Thymus (tissue), 11 donors: ENCODE measurements at regions not wholly inside any gene's neighbourhood (a gene's known extent, or its start where the extent isn't known, plus 50 kb on each side); places are given as distances from the start of the nearest gene placed in this dataset.
"Not testable (repeated sequence)": the region's sequence is repeated elsewhere in the genome, so short reads cannot be mapped to it uniquely, and the experiment has no call there.

ENCODE experiments used
- DNase-seq, 9 donors: peaks; one replicate each; pipeline ENCODE4 v3.0.0-alpha.2; 2013; ENCODE audit warnings: low spot score in 9 of 9, low read depth in 6 of 9, missing footprints in 1 of 9
- H3K27ac ChIP-seq, 2 donors: one replicate each; pipeline ENCODE4 v1.5.1; 2013; ENCODE audit warnings: control low read depth in 1 of 2, low read depth in 1 of 2, low read length in 1 of 2, mild to moderate bottlenecking in 1 of 2, moderate library complexity in 1 of 2
- H3K27me3 ChIP-seq, 2 donors: one replicate each; pipeline ENCODE4 v1.5.1; 2013; ENCODE audit warnings: low read length in 1 of 2; ENCODE audit not compliant: control insufficient read depth in 2 of 2, insufficient read depth in 1 of 2
- H3K36me3 ChIP-seq, 2 donors: one replicate each; pipeline ENCODE4 v1.5.1; 2013; ENCODE audit warnings: low read length in 1 of 2, mild to moderate bottlenecking in 1 of 2, moderate library complexity in 1 of 2; ENCODE audit not compliant: control insufficient read depth in 2 of 2, insufficient read depth in 2 of 2
- H3K4me1 ChIP-seq, 2 donors: one replicate each; pipeline ENCODE4 v1.5.1; 2013; ENCODE audit warnings: low read length in 2 of 2; ENCODE audit not compliant: control insufficient read depth in 2 of 2, insufficient read depth in 2 of 2
- H3K4me3 ChIP-seq, 2 donors: one replicate each; pipeline ENCODE4 v1.5.1; 2013; ENCODE audit warnings: low read length in 2 of 2, control low read depth in 1 of 2, mild to moderate bottlenecking in 1 of 2
- H3K9me3 ChIP-seq, 2 donors: one replicate each; pipeline ENCODE4 v1.5.1; 2013; ENCODE audit warnings: low read length in 1 of 2, mild to moderate bottlenecking in 1 of 2; ENCODE audit not compliant: control insufficient read depth in 2 of 2, insufficient read depth in 1 of 2
- WGBS: extraction: QIAGEN DNeasy Blood & Tissue Kit; methylation state at CpG from one replicate; pipeline ENCODE4 v1.1.7; 2013; 5-methylcytosine and 5-hydroxymethylcytosine counted together
- donor health status: healthy.

DNA sequence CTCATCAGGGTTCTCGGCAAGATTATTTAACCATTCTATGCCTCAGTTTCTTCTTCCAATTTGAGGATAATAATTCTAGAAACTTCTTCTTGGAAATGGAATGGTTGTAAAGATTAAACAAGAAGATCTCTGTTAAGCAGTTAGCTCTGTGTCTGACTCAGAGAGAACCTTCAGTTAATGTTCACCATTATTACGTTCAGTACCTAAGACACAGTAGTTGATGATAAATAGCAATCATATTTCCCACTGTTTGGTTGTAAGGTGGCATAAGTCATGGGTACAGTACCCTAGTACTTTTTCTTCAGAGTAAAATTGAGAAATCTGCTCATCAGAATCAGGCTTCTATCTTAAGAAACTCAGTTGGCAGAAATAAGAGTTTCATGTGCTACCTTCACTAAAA lies 366.5 kb upstream of the BOD1L1 start:
- H3K27ac ChIP-seq: no peak overlapping the region
- no peaks in the 10 kb centered on the region for H3K36me3 ChIP-seq
- H3K4me3 ChIP-seq: no peak overlapping the region
- H3K27me3 ChIP-seq: no peaks in the 10 kb centered on the region
- 97% methylated on average over 2 of the region's 2 CpGs for WGBS
- no peak for DNase-seq
- no peaks in the 10 kb centered on the region for H3K9me3 ChIP-seq
- no peaks in the 10 kb centered on the region for H3K4me1 ChIP-seq

DNA sequence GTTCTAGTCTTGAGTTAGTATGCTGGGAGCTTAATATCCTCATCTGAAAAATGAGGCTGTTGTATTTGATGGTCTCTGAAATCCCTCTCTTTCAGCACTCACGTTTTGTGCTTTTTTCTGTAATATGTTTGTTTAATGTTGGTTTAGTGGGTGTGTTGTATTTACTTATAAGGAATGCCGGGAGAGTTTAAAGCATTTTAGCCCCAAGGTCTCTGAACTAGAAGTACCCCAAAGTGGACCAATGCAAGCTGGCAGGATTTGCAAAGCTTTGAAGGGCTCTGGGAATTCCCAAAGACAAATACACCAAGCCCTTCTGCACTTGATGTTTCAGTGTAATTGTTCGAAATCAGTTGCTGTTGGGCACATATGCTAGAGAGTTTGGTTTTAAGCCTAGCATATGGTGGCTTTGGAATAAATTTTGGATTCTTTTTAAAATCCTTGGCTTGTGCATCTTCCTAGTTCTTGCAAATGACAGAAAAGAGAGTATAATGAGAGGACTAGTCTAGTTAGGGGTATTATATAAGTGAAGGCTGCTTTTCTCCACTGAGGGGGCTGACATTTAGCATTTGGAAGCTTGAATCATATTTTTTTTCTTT lies 371.4 kb upstream of the BOD1L1 start:
- H3K27ac ChIP-seq: no peak overlapping the region
- no peak overlapping the region for H3K4me3 ChIP-seq
- no peaks in the 10 kb centered on the region for H3K27me3 ChIP-seq
- no peaks in the 10 kb centered on the region for H3K36me3 ChIP-seq
- peaks cover 0 to 9% of the 10 kb centered on the region in 2 donors for H3K9me3 ChIP-seq
- WGBS: 80% methylated on average over 3 of the region's 3 CpGs
- no peak for DNase-seq
- no peaks in the 10 kb centered on the region for H3K4me1 ChIP-seq

DNA sequence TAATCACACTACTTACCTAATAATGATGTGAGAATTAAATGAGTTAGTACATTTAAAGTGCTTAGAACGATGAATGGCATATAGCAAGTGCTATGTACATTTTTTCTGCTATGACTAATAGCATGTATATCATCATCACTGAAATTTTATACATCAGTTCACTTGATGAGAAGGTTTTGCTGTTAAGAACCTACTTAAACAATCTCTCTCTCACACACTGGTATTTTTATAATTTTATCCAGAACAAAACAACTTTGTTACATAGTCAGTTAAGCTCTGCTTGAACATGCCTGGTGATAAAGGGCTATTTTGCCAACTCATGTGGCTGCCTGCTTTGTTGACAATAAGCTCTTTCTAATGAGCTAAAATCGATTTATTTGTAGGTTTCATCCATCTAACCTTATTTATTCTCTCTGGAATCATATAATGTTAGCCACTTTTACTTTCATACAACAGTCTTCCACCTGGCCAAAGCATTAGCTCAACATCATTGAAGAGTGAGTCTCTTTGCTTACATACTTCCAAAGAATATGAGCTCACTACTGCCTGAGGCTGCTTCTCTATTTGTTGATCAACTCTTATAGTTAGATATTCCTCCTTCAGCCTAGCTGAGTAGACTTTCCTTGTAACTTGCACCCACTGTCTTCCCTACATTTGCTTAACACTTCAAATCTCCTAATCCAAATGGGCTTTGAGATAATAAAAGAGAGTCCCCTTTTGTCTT lies 372.7 kb upstream of the BOD1L1 start:
- Histone ChIP-seq H3K4me3 (no peak overlapping the region), H3K4me1 (no peaks in the 10 kb centered on the region), H3K36me3 (no peaks in the 10 kb centered on the region), H3K9me3 (peaks cover 0 to 9% of the 10 kb centered on the region in 2 donors), H3K27ac (no peak overlapping the region), H3K27me3 (no peaks in the 10 kb centered on the region)
- 82% methylated on average over 2 of the region's 2 CpGs for WGBS
- DNase-seq: no peak

DNA sequence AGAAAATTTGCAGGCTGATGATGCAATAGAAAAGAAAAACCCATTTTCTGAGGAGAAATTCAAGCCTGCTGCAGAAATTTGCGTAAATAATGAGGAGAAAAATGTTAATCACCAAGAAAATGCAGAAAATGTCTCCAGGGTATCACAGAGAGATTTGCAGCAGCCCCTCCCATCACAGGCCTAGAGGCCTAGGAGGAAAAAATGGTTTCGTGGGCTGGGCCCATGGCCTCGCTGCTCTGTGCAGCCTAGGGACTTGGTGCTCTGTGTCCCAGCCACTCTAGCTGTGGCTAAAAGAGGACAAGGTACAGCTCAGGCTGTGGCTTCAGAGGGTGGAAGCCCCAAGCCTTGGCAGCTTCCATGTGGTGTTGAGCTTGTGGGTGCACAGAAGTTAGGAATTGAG lies 374.8 kb upstream of the BOD1L1 start:
- H3K36me3 ChIP-seq, H3K27me3 ChIP-seq, H3K27ac ChIP-seq, H3K4me1 ChIP-seq, DNase-seq, H3K9me3 ChIP-seq, H3K4me3 ChIP-seq: not testable (repeated sequence)
- WGBS: 80% methylated on average over 3 of the region's 3 CpGs

DNA sequence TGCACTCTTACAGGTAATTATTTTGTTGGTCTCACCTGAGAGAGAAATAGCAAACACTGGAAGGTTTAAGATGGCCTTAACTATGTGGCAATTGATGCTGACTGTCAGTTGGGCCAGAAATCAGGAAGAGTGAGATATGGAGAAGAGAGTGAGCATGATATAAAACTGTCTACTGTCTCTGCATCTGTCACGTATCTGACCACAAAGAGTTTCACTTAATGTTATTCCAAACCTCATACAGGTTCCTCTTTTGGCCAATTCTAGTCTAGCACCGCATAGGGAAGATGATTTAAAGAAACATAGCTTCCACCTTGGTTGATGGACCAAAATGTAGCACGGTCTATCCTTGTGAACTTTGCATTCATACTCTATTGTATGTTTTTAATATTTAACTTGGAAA lies 381.0 kb upstream of the BOD1L1 start:
- peak in 1 of 9 donors; percentile 10 for DNase-seq
- 11% methylated on average over 3 of the region's 3 CpGs for WGBS
- Histone ChIP-seq H3K27ac (no peak overlapping the region), H3K4me3 (no peak overlapping the region), H3K4me1 (no peaks in the 10 kb centered on the region), H3K27me3 (no peaks in the 10 kb centered on the region), H3K9me3 (no peaks in the 10 kb centered on the region), H3K36me3 (no peaks in the 10 kb centered on the region)

DNA sequence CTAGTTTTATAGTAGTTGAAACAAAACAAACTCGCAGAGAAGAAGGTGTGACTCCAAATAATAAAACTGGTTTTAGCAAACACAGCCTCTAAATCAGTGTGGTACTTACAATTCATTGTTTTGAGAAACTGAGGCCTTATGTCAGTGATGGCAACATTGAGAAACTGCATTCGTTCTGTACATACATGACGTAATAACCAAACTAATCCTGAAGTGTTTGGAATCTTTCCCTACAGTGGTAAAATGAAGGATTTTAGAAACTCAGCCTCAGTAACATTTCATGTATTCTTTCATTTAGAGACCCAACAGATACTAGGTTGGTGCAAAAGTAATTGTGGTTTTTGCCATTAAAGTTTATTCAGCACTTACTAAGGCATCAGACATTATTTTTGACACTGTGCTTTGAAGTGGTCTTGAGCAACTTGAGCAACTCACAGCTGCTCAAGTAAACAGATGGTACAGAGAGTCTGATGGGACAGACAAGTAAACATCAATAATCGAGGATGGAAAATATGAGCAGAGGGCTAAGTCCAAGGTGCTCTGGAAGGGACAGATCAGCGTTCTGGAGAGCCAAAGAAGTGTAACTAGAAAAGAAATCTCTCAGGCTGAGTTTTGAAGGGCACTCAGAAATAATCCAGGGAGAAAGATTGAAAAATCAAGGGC lies 390.8 kb upstream of the BOD1L1 start:
- Histone ChIP-seq H3K4me1 (no peaks in the 10 kb centered on the region), H3K27ac (no peak overlapping the region), H3K4me3 (no peak overlapping the region), H3K27me3 (no peaks in the 10 kb centered on the region), H3K9me3 (no peaks in the 10 kb centered on the region), H3K36me3 (no peaks in the 10 kb centered on the region)
- 85% methylated on average over 5 of the region's 5 CpGs for WGBS
- peak in 1 of 9 donors; percentile 24 for DNase-seq

DNA sequence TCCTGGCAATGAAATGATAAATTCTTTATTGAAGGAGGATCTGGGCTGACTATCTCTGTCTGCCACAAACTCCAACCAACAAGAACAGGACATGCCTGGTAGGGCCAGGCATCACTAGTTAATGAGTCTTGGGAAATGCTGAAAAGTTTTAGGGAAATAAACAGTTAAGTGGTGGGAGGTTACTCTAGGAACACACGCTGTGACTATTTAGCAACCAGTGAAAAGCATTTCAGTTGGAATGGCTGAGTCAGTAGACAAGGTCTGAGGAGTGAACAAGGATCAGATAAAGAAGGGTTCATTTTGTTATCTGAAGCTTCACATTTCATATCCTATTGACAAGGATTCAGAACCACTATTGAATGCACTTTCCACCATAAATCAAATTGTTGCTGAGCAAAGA lies 394.9 kb upstream of the BOD1L1 start:
- Histone ChIP-seq H3K36me3 (no peaks in the 10 kb centered on the region), H3K9me3 (no peaks in the 10 kb centered on the region), H3K27me3 (no peaks in the 10 kb centered on the region), H3K4me1 (no peaks in the 10 kb centered on the region), H3K4me3 (no peak overlapping the region), H3K27ac (no peak overlapping the region)
- WGBS: 94% methylated on average over 1 of the region's 1 CpG
- no peak for DNase-seq

DNA sequence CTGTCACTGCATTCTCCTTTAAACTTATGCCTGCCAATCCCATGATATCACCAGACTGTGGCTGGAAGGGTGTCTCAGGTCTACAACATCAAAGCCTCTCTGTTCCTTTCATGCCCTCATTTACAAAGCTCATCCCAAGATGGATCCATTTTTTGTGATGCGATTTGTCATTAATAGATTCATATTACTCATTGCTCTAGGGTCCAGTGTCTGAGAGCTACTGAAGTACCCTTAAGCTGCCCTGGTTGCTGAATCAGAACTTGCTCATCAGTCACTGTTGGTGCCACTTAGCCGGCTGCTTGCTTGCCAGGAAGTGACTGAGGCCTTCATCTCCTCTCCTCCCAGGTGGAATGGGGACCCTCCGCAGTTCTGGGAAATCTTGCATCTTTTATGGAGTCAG lies 395.5 kb upstream of the BOD1L1 start:
- no peak overlapping the region for H3K27ac ChIP-seq
- DNase-seq: no peak
- H3K4me1 ChIP-seq: no peaks in the 10 kb centered on the region
- no peaks in the 10 kb centered on the region for H3K9me3 ChIP-seq
- H3K4me3 ChIP-seq: no peak overlapping the region
- H3K36me3 ChIP-seq: no peaks in the 10 kb centered on the region
- 98% methylated on average over 3 of the region's 3 CpGs for WGBS
- H3K27me3 ChIP-seq: no peaks in the 10 kb centered on the region

DNA sequence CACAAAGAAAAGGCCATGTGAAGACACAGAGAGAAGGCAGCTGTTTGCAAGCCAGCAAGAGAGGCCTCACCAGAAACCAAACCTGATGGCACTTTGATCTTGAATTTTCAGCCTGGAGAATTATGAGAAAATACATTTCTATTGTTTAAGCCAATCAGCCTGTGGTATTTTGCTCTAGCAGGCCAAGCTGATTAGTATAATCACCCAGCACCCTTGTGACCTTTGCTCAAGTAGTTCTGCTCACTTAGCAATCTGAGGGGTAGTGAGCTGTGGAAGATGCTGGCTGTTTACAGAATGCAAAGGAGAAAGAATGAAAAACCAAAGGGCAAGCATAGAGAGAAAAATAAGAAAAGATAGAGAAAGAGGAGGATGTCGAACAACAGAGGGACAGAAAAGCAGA lies 396.4 kb upstream of the BOD1L1 start:
- Histone ChIP-seq H3K36me3 (no peaks in the 10 kb centered on the region), H3K4me3 (no peak overlapping the region), H3K4me1 (no peaks in the 10 kb centered on the region), H3K27me3 (no peaks in the 10 kb centered on the region), H3K9me3 (no peaks in the 10 kb centered on the region), H3K27ac (no peak overlapping the region)
- 93% methylated on average over 1 of the region's 1 CpG for WGBS
- no peak for DNase-seq
